ENCODE measurements at regions not wholly inside any gene's neighbourhood (a gene's known extent, or its start where the extent isn't known, plus 50 kb on each side); places are given as distances from the start of the nearest gene placed in this dataset.

- Histone ChIP-seq H3K4me3 (no peak overlapping the region), H3K36me3 (ENCODE audit: low read depth, missing control alignments) (no peaks in the 10 kb centered on the region), H3K4me1 (no peaks in the 10 kb centered on the region), H3K27ac (no peak overlapping the region), H3K9me3 (no peaks in the 10 kb centered on the region), H3K27me3 (no peaks in the 10 kb centered on the region)
- WGBS, 2 donors = 60 to 61% methylated on average over 3 of the region's 3 CpGs
- intact Hi-C loops (cut with DNase I; ENCODE audit: low total_unique reads) = no loop called here
- TF ChIP-seq CTCF (IDR thresholded peaks at IDR 0.05) (no peak), POLR2A (IDR thresholded peaks at IDR 0.05) (no peak)
- DNase-seq = no peak
Observed at GRCh38 chr6:94401311-94401710, 982.0 kb upstream of the EPHA7 start.

GRCh38 chr6:94394822-94395221 is 975.5 kb upstream of the EPHA7 start:
- H3K36me3 ChIP-seq (ENCODE audit: low read depth, missing control alignments) = no peaks in the 10 kb centered on the region
- H3K27ac ChIP-seq = no peak overlapping the region
- intact Hi-C loops (cut with DNase I; ENCODE audit: low total_unique reads) = no loop called here
- TF ChIP-seq CTCF (IDR thresholded peaks at IDR 0.05) (no peak), POLR2A (IDR thresholded peaks at IDR 0.05) (no peak)
- no peaks in the 10 kb centered on the region for H3K4me1 ChIP-seq
- no peak overlapping the region for H3K4me3 ChIP-seq
- 83 to 84% methylated on average over 2 of the region's 2 CpGs for WGBS, 2 donors
- H3K27me3 ChIP-seq = no peaks in the 10 kb centered on the region
- no peaks in the 10 kb centered on the region for H3K9me3 ChIP-seq
- no peak for DNase-seq

GRCh38 chr6:94389218-94389617 is 969.9 kb upstream of the EPHA7 start:
- intact Hi-C loops (cut with DNase I; ENCODE audit: low total_unique reads) = no loop called here
- H3K27ac ChIP-seq = no peak overlapping the region
- H3K36me3 ChIP-seq (ENCODE audit: low read depth, missing control alignments) = no peaks in the 10 kb centered on the region
- 89% methylated on average over 2 of the region's 2 CpGs for WGBS, 2 donors
- no peaks in the 10 kb centered on the region for H3K27me3 ChIP-seq
- H3K4me1 ChIP-seq = no peaks in the 10 kb centered on the region
- DNase-seq = no peak
- H3K9me3 ChIP-seq = no peaks in the 10 kb centered on the region
- TF ChIP-seq POLR2A (IDR thresholded peaks at IDR 0.05) (no peak), CTCF (IDR thresholded peaks at IDR 0.05) (no peak)
- H3K4me3 ChIP-seq = no peak overlapping the region

- intact Hi-C loops (cut with DNase I; ENCODE audit: low total_unique reads) = no loop called here
- WGBS, 2 donors = 80 to 82% methylated on average over 1 of the region's 1 CpG
- no peak for TF ChIP-seq CTCF (IDR thresholded peaks at IDR 0.05)
- TF ChIP-seq POLR2A (IDR thresholded peaks at IDR 0.05) = no peak
Observed at GRCh38 chr6:94377835-94378234, 958.5 kb upstream of the EPHA7 start.

GRCh38 chr6:94376876-94377275 is 957.5 kb upstream of the EPHA7 start:
- Histone ChIP-seq H3K36me3 (ENCODE audit: low read depth, missing control alignments) (no peaks in the 10 kb centered on the region), H3K27ac (no peak overlapping the region), H3K4me3 (no peak overlapping the region), H3K27me3 (no peaks in the 10 kb centered on the region), H3K4me1 (no peaks in the 10 kb centered on the region), H3K9me3 (no peaks in the 10 kb centered on the region)
- DNase-seq = no peak
- TF ChIP-seq CTCF (IDR thresholded peaks at IDR 0.05) (no peak), POLR2A (IDR thresholded peaks at IDR 0.05) (no peak)
- intact Hi-C loops (cut with DNase I; ENCODE audit: low total_unique reads) = no loop called here
- WGBS, 2 donors = 91 to 94% methylated on average over 1 of the region's 1 CpG

More at GRCh38 chr6:94377835-94378234, 958.5 kb upstream of the EPHA7 start:
- Histone ChIP-seq H3K9me3 (no peaks in the 10 kb centered on the region), H3K4me3 (no peak overlapping the region), H3K27me3 (no peaks in the 10 kb centered on the region), H3K4me1 (no peaks in the 10 kb centered on the region), H3K36me3 (ENCODE audit: low read depth, missing control alignments) (no peaks in the 10 kb centered on the region), H3K27ac (no peak overlapping the region)
- DNase-seq = no peak
